GM21528 (cell line): ENCODE measurements at regions not wholly inside any gene's neighbourhood (a gene's known extent, or its start where the extent isn't known, plus 50 kb on each side); places are given as distances from the start of the nearest gene placed in this dataset.

Source experiments
- ATAC-seq: cut with Tn5 transposase; IDR thresholded peaks from one replicate; pipeline ENCODE4 v1.9.1; 2021; ENCODE audit warnings: mild to moderate bottlenecking, moderate library complexity; ENCODE audit not compliant: unreplicated experiment, low FRiP score

DNA sequence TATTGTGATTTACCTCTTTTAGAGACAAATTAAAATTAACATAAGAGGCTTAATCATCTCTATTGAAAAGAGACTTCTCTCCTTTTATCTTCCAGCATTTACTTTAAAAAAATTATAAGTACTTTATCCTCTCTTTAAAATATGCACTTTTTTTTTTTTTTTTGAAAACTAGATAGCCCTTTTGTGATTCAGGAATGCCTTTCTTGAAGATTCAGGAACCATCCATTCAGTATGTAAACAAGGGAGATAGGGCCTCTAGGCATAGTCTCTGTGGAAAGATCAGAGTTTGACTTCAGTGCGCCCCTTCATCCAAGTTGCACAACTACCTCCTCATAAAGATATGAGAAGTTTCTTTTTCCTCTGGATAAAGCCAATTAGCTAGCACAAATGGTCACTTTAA is 1163.7 kb downstream of the SI start:
- no peak for ATAC-seq

- ATAC-seq: no peak
These were observed 1186.5 kb downstream of the SI start for GRCh38 chr3:163891771-163892170.

- ATAC-seq: no peak
These were observed 1187.6 kb downstream of the SI start for GRCh38 chr3:163890661-163891060.

GRCh38 chr3:163879172-163879571 is 1199.1 kb downstream of the SI start:
- no peak for ATAC-seq

DNA sequence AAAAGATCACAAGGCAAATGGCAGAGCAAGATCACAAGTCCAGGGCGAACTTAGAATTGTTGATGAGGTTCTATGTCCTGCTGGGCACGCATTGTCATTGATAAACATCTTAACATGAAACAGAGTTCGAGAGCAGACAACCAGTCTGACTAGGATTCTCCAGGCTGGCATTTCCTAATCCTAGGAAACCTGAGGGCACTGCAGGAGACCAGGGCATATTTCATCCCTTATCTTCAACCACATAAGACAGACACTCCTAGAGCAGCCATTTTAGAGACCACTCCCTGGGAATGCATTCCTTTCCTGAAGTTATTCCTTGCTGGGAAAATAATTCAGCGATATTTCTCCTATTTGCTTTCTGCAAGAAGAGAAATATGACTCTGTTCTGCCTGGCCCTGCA is 1199.9 kb downstream of the SI start:
- ATAC-seq: no peak

GRCh38 chr3:163877805-163878204 is 1200.5 kb downstream of the SI start:
- ATAC-seq: no peak

DNA sequence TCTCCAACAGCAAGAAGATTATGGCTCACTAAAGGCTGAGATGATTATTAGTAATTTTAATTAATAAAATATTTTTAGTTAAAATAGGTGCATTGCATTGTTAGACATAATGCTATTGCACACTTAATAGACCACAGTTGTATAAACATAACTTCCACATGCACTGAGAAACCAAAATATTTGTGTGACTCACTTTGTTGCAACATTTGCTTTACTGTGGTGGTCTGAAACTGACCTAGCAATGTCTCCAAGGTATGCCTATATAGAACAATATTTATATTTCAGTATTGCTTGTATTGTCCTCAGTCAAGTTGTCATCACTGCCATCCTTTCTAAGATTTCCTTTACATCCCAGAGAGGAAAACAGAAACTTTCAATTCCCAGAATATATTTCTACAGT is 1215.2 kb downstream of the SI start:
- no peak for ATAC-seq

GRCh38 chr3:163852233-163852632 is 1226.1 kb downstream of the SI start:
- ATAC-seq: no peak

GRCh38 chr3:163838769-163839168 is 1239.5 kb downstream of the SI start:
- ATAC-seq: no peak

GRCh38 chr3:163832547-163832946 is 1245.7 kb downstream of the SI start:
- no peak for ATAC-seq

GRCh38 chr3:163821841-163822240 is 1256.5 kb downstream of the SI start:
- ATAC-seq: no peak

DNA sequence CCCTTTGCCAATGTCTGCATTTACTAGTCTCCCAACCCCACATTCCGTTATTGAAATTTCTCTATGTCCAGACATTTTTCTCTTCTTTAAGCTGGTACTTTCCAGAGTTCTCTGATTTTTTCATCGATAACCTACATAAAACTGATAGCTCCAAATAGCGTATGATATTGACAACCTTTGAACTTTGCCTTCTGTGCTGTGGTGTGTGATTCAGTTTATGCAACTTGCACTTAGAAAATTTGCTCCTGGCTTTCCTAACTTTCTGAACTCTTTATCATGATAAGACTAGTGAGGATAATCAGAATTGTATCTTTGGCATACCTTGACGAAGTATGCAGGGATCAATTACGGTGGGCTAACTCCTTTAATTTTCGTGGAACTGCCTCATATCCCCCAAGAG is 1261.3 kb downstream of the SI start:
- no peak for ATAC-seq

DNA sequence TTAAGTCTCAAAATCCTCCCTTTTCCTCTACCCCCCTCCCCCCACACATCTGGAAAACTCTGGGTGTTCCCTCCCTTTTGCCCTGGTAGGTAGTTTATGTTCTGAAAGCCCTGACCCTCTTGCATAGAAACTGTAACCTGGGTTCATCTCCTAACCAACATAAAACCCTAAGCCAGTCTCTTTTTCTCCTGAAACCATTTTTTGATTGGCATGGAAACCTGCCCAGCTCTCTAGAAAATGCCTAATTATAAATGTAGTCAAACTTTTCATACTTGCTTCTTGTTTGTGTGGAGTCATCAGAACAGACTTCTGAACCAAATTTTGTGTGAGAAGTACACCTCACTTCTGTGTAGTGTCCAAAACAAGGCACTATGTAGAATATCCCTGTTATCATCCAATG is 1264.4 kb downstream of the SI start:
- no peak for ATAC-seq

- no peak for ATAC-seq
These were observed 1266.3 kb downstream of the SI start for GRCh38 chr3:163812006-163812405.

- ATAC-seq: no peak
These were observed 1268.7 kb downstream of the SI start for GRCh38 chr3:163809540-163809993.

DNA sequence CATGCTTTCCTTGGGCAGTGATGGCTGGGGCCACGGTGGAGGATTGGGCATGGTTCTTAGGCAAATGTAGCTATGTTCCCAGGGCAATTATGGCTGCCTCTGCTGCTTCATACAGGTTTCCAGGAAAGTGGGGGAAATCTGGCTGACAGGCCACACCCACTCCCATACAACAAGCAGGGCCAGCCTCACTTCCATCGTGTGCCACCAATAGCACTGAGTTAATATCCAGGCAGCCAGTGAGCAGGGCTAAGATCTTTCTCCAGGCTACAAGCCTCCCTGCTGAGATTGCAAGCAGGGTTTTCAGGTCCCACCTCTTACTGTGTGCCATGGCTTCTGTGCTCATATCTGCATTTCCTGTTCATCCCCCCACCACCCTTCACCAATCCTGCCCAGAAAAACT is 1291.9 kb downstream of the SI start:
- no peak for ATAC-seq

DNA sequence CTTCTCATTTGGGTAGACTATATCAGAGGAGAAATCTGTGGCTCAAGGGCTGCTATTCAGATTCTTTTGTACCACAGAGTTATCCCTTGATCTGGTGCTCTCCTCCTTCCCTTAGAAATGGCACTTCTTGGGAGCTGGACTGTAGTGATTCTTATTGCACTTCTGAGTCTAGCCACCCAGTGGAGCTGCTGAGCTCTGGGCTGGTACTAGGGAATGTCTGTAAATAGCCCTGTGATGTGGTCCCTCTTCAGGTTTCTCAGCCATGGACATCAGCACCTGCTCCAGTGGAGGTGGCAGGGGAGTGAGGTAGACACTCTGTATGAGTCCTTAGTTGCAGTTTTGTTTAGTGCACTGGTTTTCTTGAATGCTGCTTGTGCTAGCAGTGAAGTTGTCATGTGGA is 1292.6 kb downstream of the SI start:
- ATAC-seq: no peak

- ATAC-seq: no peak
These were observed 1298.6 kb downstream of the SI start for GRCh38 chr3:163779396-163780344.

DNA sequence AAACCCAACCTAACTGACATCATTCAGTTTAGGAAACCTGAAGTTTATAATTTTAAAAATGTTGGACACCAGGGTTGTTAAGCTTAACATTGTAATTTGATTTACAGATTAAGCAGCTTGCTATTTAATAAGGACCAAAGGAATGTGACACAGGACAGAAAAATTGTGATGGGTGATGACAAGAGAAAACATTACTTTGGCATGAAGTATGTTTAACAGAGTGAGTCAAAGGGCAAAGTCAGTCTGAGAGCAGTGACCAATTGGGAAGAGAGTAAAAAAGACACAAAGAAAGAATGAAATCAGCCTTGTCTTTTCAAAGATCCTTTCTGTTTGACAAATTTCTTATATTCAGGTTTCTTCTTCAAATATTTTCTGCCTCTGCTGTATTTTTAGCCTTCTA is 1301.6 kb downstream of the SI start:
- ATAC-seq: no peak

DNA sequence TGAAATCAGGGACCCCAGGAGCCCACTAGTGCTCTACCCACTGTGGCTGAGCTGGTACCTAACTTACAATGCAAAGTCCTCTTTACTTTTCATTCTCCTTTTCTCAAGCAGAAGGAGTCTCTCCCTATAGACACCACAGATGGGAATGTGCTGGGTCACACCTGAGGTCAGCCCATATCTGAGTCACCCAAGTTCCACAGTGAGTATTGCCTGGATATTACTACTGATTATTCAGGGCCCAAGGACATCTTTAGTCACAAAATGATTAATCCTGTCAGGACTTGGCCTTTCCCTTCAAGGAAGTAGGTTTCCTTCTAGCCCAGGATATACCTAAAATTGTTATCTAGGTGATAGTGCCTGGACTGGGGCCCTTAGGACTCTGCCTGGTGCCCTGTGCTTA is 1305.2 kb downstream of the SI start:
- ATAC-seq: no peak

DNA sequence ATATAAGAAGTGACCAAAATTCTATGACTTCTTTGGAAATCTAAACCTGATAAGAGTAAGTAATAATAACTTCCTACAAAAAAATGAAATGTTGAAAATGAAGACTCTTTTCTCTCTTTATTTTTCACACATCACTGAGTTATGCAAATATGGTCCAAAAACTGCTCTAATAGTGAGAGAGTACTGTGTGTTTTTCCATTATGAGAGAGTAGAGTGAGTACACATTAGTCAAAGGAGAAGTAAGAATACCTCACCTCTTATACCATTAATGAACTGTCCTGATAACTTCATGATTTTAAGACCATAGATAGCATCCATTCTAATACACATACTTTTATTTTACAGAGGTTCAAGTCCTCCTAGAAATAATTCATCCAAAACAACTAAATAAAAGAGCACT is 1310.2 kb downstream of the SI start:
- no peak for ATAC-seq

GRCh38 chr3:163766112-163766511 is 1312.2 kb downstream of the SI start:
- no peak for ATAC-seq
